Vagina (tissue), 2 donors: ENCODE measurements at regions not wholly inside any gene's neighbourhood (a gene's known extent, or its start where the extent isn't known, plus 50 kb on each side); places are given as distances from the start of the nearest gene placed in this dataset.

Experiments used
- CTCF ChIP-seq, 3 experiments: fragments of 450-650 bp in 2 of 3; fragments of 200-600 bp in 1 of 3; sonication (generic) in 1 of 3; IDR thresholded peaks; one replicate each; pipeline ENCODE4 v1.5.1; 2017 to 2019; ENCODE audit warnings: antibody characterized with exemption in 3 of 3, mild to moderate bottlenecking in 2 of 3, moderate library complexity in 2 of 3
- POLR2A ChIP-seq, 2 donors: fragments of 450-650 bp; IDR thresholded peaks; one replicate each; pipeline ENCODE4 v1.6.1; 2017; ENCODE audit warnings: antibody characterized with exemption in 2 of 2, mild to moderate bottlenecking in 2 of 2, moderate library complexity in 2 of 2
- POLR2AphosphoS5 ChIP-seq, 2 donors: sonication (generic); formaldehyde crosslinking; IDR thresholded peaks; one replicate each; pipeline ENCODE4 v1.9.0; 2017; ENCODE audit warnings: antibody characterized with exemption in 2 of 2, mild to moderate bottlenecking in 2 of 2, low read depth in 1 of 2; ENCODE audit not compliant: insufficient read depth in 1 of 2

GRCh38 chr2:143870696-143871095 lies 649.2 kb downstream of the ZEB2 start:
- TF ChIP-seq CTCF (IDR thresholded peaks at IDR 0.05), result no peak
- TF ChIP-seq POLR2A (IDR thresholded peaks at IDR 0.05), result no peak
- no peak for TF ChIP-seq POLR2AphosphoS5 (IDR thresholded peaks at IDR 0.05; ENCODE audit: insufficient read depth in 1 of 2, low read depth in 1 of 2)
